ENCODE measurements at regions not wholly inside any gene's neighbourhood (a gene's known extent, or its start where the extent isn't known, plus 50 kb on each side); places are given as distances from the start of the nearest gene placed in this dataset.

DNA sequence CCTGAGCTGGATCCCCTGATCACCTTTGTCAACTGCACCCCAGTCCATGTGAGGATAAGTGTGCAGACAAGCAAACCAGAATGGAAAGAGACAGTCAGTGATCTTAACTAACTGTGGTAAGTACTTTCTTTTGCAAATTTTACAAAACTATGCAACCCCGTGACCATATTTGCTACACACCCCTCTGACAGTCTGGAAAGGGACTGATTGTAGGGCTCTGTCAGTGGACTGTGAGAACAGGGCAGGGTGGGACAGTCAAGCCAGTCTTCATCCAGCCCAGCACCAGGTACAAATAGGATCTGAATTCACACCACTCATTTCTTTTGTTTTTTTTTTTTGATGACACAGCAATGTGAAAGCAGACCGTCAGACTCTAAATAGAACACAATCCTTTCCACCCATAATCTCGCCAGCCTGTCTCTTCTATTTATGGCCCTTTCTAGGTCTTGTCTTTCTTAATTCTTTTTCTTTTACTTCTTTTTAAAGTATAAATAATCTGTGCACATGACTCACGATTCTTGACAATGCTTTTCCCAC lies 165.6 kb downstream of the ARL6IP6 start:
- no peak for TF ChIP-seq POLR2A (IDR thresholded peaks at IDR 0.05)
- TF ChIP-seq, protein P1, sequence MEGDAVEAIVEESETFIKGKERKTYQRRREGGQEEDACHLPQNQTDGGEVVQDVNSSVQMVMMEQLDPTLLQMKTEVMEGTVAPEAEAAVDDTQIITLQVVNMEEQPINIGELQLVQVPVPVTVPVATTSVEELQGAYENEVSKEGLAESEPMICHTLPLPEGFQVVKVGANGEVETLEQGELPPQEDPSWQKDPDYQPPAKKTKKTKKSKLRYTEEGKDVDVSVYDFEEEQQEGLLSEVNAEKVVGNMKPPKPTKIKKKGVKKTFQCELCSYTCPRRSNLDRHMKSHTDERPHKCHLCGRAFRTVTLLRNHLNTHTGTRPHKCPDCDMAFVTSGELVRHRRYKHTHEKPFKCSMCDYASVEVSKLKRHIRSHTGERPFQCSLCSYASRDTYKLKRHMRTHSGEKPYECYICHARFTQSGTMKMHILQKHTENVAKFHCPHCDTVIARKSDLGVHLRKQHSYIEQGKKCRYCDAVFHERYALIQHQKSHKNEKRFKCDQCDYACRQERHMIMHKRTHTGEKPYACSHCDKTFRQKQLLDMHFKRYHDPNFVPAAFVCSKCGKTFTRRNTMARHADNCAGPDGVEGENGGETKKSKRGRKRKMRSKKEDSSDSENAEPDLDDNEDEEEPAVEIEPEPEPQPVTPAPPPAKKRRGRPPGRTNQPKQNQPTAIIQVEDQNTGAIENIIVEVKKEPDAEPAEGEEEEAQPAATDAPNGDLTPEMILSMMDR (IDR thresholded peaks at IDR 0.05): no peak
- no peaks in the 10 kb centered on the region for H3K27me3 ChIP-seq
- H3K4me3 ChIP-seq: no peak overlapping the region
- DNase-seq: no peak
- no peaks in the 10 kb centered on the region for H3K36me3 ChIP-seq
- no peak overlapping the region for H3K27ac ChIP-seq
- H3K4me1 ChIP-seq: no peaks in the 10 kb centered on the region
- H3K9me3 ChIP-seq: no peaks in the 10 kb centered on the region

DNA sequence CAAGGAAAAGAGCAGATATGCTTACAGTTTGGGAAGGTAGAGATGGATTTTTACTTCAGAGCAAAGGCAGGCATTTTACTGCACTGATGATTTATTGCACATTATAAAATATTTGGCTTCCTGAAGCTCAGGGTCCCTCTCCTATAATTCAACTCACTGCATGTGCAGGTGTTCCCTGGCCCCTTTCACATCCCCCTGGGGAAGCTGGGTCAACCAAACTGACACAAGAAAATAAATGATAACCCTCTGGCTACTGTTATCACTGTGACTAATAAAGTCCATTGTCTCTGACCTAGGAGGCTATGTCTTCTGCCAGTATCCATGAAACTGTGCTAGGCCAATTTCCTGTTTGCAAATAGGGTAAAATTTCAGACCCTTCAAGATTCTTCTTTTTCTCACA lies 163.1 kb downstream of the ARL6IP6 start:
- H3K36me3 ChIP-seq: no peaks in the 10 kb centered on the region
- H3K9me3 ChIP-seq: no peaks in the 10 kb centered on the region
- H3K4me1 ChIP-seq: no peaks in the 10 kb centered on the region
- no peak overlapping the region for H3K4me3 ChIP-seq
- no peaks in the 10 kb centered on the region for H3K27me3 ChIP-seq
- no peak for TF ChIP-seq POLR2A (IDR thresholded peaks at IDR 0.05)
- TF ChIP-seq, protein P1 (IDR thresholded peaks at IDR 0.05): no peak
- no peak overlapping the region for H3K27ac ChIP-seq
- DNase-seq: no peak

DNA sequence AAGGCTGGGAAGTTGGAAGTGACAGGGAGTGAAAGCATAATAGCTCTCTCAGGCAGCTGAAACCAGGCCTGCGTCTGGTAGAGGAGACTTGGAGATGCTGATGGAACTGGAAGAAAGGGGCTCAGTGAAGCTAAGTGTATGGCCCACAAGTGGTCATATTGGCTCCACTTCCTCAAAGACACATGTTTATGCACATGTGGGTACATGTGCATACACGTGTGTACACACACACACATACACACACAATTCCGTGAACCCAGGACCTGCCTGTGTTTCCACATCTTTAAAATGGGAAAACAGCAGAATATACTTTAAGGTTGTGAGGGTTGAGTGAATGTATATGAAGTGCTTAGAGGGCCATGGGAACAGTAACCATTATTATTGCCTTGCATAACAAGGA lies 160.9 kb downstream of the ARL6IP6 start:
- H3K36me3 ChIP-seq: no peaks in the 10 kb centered on the region
- H3K9me3 ChIP-seq: no peaks in the 10 kb centered on the region
- H3K4me1 ChIP-seq: no peaks in the 10 kb centered on the region
- H3K27ac ChIP-seq: no peak overlapping the region
- no peak overlapping the region for H3K4me3 ChIP-seq
- DNase-seq: no peak
- TF ChIP-seq, protein P1 (IDR thresholded peaks at IDR 0.05): no peak
- TF ChIP-seq POLR2A (IDR thresholded peaks at IDR 0.05): no peak
- H3K27me3 ChIP-seq: no peaks in the 10 kb centered on the region

DNA sequence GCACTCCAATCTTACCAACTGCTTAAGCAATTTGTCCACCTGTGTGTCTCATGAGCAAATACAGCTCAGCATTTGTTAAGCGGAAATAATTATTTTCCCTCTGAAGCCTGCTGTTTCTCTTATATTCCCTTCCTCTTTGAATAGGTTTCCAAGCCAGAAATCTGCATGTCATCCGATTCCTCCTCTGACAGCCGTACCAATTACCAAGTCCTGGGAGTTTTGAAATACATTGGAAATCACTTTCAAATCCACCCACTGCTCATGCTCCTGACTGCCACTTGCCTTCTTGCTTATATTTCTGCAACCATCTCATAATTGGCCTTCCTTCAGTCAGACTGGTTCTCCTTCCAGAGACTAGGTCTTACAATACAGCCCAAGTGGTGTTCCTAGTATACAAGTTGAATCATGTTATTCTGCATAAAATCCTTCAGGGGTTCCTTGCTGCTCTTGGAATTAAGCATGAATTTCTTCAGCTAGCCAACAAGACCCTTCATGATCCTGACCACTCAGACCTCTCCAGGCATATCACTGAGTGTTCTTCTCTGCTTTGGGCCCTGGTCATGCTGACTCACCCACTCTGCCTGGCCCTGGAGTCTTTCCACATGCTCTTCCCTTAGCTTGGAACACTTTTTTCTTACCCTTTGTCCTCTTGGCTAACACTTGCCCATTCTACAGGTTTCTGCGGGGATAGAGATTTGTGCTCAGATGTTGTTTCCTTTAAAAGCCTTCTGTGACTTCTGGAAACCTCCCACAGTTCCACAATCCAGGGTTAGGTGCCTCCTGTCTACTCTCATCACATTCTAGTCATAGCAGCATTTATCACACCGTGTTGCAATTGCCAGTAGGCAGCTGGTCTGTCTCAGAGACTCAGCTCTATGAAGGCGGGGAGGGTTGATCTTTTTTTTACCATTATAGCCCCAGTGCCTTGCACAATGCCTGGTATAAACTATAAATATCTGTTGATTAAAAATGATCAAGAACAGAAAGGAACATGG lies 157.6 kb downstream of the ARL6IP6 start:
- no peak overlapping the region for H3K27ac ChIP-seq
- DNase-seq: no peak
- no peaks in the 10 kb centered on the region for H3K36me3 ChIP-seq
- no peaks in the 10 kb centered on the region for H3K9me3 ChIP-seq
- H3K27me3 ChIP-seq: no peaks in the 10 kb centered on the region
- H3K4me3 ChIP-seq: no peak overlapping the region
- TF ChIP-seq, protein P1 (IDR thresholded peaks at IDR 0.05): no peak
- no peak for TF ChIP-seq POLR2A (IDR thresholded peaks at IDR 0.05)
- H3K4me1 ChIP-seq: no peaks in the 10 kb centered on the region

DNA sequence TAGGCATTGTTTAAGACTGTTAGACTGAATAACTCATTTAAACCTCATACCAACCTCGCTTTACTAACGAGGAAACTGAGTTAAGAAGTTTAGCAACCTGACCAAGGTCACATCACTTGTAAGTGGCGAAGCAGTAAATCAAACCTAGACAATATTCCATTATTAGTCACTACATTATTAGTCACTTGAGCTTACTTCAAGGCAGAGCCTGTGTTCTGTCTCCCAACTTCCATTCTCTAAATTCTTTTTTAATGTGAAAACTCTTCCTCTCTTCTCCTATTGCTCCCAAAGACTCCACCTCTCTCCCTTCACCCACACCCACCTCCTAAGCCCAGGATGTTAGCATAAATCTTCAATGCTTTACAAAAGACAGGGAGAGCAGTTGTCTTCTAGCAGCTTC lies 156.5 kb downstream of the ARL6IP6 start:
- TF ChIP-seq, protein P1 (IDR thresholded peaks at IDR 0.05): no peak
- TF ChIP-seq POLR2A (IDR thresholded peaks at IDR 0.05): no peak
- H3K27me3 ChIP-seq: no peaks in the 10 kb centered on the region
- no peak overlapping the region for H3K4me3 ChIP-seq
- no peaks in the 10 kb centered on the region for H3K9me3 ChIP-seq
- no peak overlapping the region for H3K27ac ChIP-seq
- DNase-seq: no peak
- no peaks in the 10 kb centered on the region for H3K4me1 ChIP-seq
- no peaks in the 10 kb centered on the region for H3K36me3 ChIP-seq

All from Peyer's patch (tissue), 4 donors.